Trophoblast cell (in vitro differentiated cells and primary cell): ENCODE measurements at regions not wholly inside any gene's neighbourhood (a gene's known extent, or its start where the extent isn't known, plus 50 kb on each side); places are given as distances from the start of the nearest gene placed in this dataset.

Source experiments
- DNase-seq, 2 donors: peaks; one replicate each; pipeline ENCODE4 v3.0.0-alpha.2; 2016
- H2AFZ ChIP-seq: 2 replicates; pipeline ENCODE4 v1.6.1; 2013; ENCODE audit warnings: low read length, moderate library complexity, mild to moderate bottlenecking; ENCODE audit not compliant: insufficient read depth, poor library complexity
- H2AK5ac ChIP-seq: 2 replicates; pipeline ENCODE4 v1.6.1; 2013; ENCODE audit warnings: mild to moderate bottlenecking, low read length
- H2BK120ac ChIP-seq: 2 replicates; pipeline ENCODE4 v1.6.1; 2013; ENCODE audit warnings: low read length, mild to moderate bottlenecking, moderate library complexity; ENCODE audit not compliant: insufficient read depth, poor library complexity
- H2BK12ac ChIP-seq: 2 replicates; pipeline ENCODE4 v1.6.1; 2013; ENCODE audit warnings: mild to moderate bottlenecking, low read length, moderate library complexity
- H2BK5ac ChIP-seq: 2 replicates; pipeline ENCODE4 v1.6.1; 2013; ENCODE audit warnings: low read length, low read depth, moderate library complexity, mild to moderate bottlenecking; ENCODE audit not compliant: poor library complexity
- H3K14ac ChIP-seq: 2 replicates; pipeline ENCODE4 v1.6.1; 2013; ENCODE audit warnings: mild to moderate bottlenecking, low read length
- H3K18ac ChIP-seq: 2 replicates; pipeline ENCODE4 v1.6.1; 2013; ENCODE audit warnings: mild to moderate bottlenecking, low read length
- H3K23ac ChIP-seq: 2 replicates; pipeline ENCODE4 v1.6.1; 2013; ENCODE audit warnings: low read length
- H3K27ac ChIP-seq: 2 replicates; pipeline ENCODE4 v1.5.1; 2013; ENCODE audit warnings: low read depth, mild to moderate bottlenecking, inconsistent platforms, low read length, moderate library complexity
- H3K27me3 ChIP-seq: 2 replicates; pipeline ENCODE4 v1.6.1; 2013; ENCODE audit warnings: inconsistent platforms, mild to moderate bottlenecking, low read length, moderate library complexity; ENCODE audit not compliant: insufficient read depth
- H3K36me3 ChIP-seq, 2 experiments: 1 replicate in 1 of 2; 2 replicates in 1 of 2; pipeline ENCODE4 v1.6.1; 2013; ENCODE audit warnings: low read length in 2 of 2, mild to moderate bottlenecking in 2 of 2, moderate library complexity in 1 of 2; ENCODE audit not compliant: insufficient read depth in 2 of 2, control insufficient read depth in 1 of 2
- H3K4ac ChIP-seq: 2 replicates; pipeline ENCODE4 v1.6.1; 2013; ENCODE audit warnings: low read depth, mild to moderate bottlenecking, low read length, moderate library complexity
- H3K4me1 ChIP-seq, 2 experiments: 1 replicate in 1 of 2; 2 replicates in 1 of 2; pipeline ENCODE4 v1.6.1; 2013; ENCODE audit warnings: low read length in 2 of 2, mild to moderate bottlenecking in 2 of 2, moderate library complexity in 1 of 2; ENCODE audit not compliant: insufficient read depth in 2 of 2, control insufficient read depth in 1 of 2
- H3K4me2 ChIP-seq: 2 replicates; pipeline ENCODE4 v1.6.1; 2013; ENCODE audit warnings: inconsistent platforms, mild to moderate bottlenecking, low read length, moderate library complexity
- H3K4me3 ChIP-seq: 2 replicates; pipeline ENCODE4 v1.5.1; 2013; ENCODE audit warnings: mild to moderate bottlenecking, low read depth, low read length, inconsistent platforms
- H3K79me1 ChIP-seq: one replicate; pipeline ENCODE4 v1.6.1; 2013; ENCODE audit warnings: low read length
- H3K79me2 ChIP-seq: 2 replicates; pipeline ENCODE4 v1.6.1; 2013; ENCODE audit warnings: low read length, mild to moderate bottlenecking; ENCODE audit not compliant: control insufficient read depth, insufficient read depth, poor library complexity
- H3K9ac ChIP-seq: 2 replicates; pipeline ENCODE4 v1.6.1; 2013; ENCODE audit warnings: mild to moderate bottlenecking, low read length
- H3K9me3 ChIP-seq: 2 replicates; pipeline ENCODE4 v1.6.1; 2013; ENCODE audit warnings: low read depth, mild to moderate bottlenecking, control low read depth, inconsistent platforms, low read length; ENCODE audit not compliant: insufficient read depth
- H4K12ac ChIP-seq: 2 replicates; pipeline ENCODE4 v1.6.1; 2013; ENCODE audit warnings: low read depth, mild to moderate bottlenecking, low read length, moderate library complexity
- H4K8ac ChIP-seq: 2 replicates; pipeline ENCODE4 v1.6.1; 2013; ENCODE audit warnings: low read depth, mild to moderate bottlenecking, low read length, moderate library complexity
- H4K91ac ChIP-seq: one replicate; pipeline ENCODE4 v1.6.1; 2013; ENCODE audit warnings: low read depth, mild to moderate bottlenecking, low read length, moderate library complexity
- WGBS: extraction: QIAGEN DNeasy Blood & Tissue Kit; methylation state at CpG from one replicate; pipeline ENCODE4 v1.1.7; 2013; ENCODE audit warnings: missing lambda C conversion rate; ENCODE audit not compliant: insufficient read length, insufficient coverage; ENCODE audit errors: extremely low coverage; 5-methylcytosine and 5-hydroxymethylcytosine counted together

DNA sequence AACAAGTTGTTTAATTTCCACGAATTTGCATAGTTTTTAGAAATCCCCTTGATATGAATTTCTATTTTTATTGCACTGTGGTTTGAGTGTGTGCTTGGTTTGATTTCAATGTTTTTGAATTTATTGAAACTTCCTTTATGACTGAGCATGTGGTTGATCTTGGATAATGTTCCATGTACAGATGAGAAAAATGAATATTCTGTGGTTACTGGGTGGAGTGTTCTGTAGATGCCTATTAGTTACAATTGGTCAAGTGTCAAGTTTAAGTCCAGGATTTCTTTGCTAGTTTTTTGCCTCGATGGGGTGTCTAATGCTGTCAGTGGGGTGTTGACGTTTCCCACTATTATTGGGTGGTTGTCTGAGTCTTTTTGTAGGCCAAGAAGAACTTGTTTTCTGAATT is 319.5 kb upstream of the ACTBL2 start:
- H3K79me1 ChIP-seq, result no peaks in the 10 kb centered on the region
- WGBS, result no CpG with 5 or more reads among the region's 3 CpGs
- no peak overlapping the region for H4K91ac ChIP-seq
- H3K14ac ChIP-seq, result no peak overlapping the region
- no peak overlapping the region for H3K23ac ChIP-seq
- no peaks in the 10 kb centered on the region for H3K79me2 ChIP-seq
- H2AFZ ChIP-seq, result no peak overlapping the region
- H2BK5ac ChIP-seq, result no peak overlapping the region
- H3K4me1 ChIP-seq, result peaks cover 0 to 2% of the 10 kb centered on the region in 2 experiments
- no peaks in the 10 kb centered on the region for H3K27me3 ChIP-seq
- H3K27ac ChIP-seq, result no peak overlapping the region
- no peak overlapping the region for H3K4ac ChIP-seq
- no peaks in the 10 kb centered on the region for H3K36me3 ChIP-seq
- H3K18ac ChIP-seq, result no peak overlapping the region
- no peak overlapping the region for H3K4me2 ChIP-seq
- no peak overlapping the region for H3K9ac ChIP-seq
- no peak overlapping the region for H2BK120ac ChIP-seq
- H3K9me3 ChIP-seq, result no peaks in the 10 kb centered on the region
- H2BK12ac ChIP-seq, result no peak overlapping the region
- DNase-seq, result no peak
- H4K8ac ChIP-seq, result no peak overlapping the region
- no peak overlapping the region for H3K4me3 ChIP-seq
- no peak overlapping the region for H2AK5ac ChIP-seq
- no peak overlapping the region for H4K12ac ChIP-seq

DNA sequence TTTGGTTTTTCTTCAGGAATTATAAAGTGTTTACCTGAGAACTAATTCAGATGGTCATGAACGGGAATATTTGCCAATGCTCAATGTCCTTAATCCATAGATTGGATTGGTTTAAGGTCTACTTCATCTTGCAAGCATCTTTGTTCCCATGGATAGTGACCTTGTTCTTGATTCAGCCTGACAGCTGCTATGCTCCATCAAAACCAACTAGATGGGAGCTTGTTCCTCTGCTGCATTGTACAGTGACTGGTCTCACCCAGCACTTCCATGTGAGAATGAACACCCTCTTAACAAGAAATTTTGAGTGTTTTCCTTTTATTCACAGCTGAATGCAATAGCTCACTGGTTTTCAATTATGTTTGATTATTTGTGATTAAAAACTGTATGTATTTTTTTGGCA is 312.6 kb upstream of the ACTBL2 start:
- Histone ChIP-seq H3K79me1 (no peaks in the 10 kb centered on the region), H3K4ac (no peak overlapping the region), H3K27me3 (no peaks in the 10 kb centered on the region), H4K12ac (no peak overlapping the region), H4K8ac (no peak overlapping the region), H3K9ac (no peak overlapping the region), H3K36me3 (no peaks in the 10 kb centered on the region), H3K79me2 (no peaks in the 10 kb centered on the region), H2BK5ac (no peak overlapping the region), H3K23ac (no peak overlapping the region), H2BK120ac (no peak overlapping the region), H2AFZ (no peak overlapping the region), H3K4me1 (peaks cover 0 to 2% of the 10 kb centered on the region in 2 experiments), H2AK5ac (no peak overlapping the region), H3K27ac (no peak overlapping the region), H3K18ac (no peak overlapping the region), H4K91ac (no peak overlapping the region), H3K9me3 (no peaks in the 10 kb centered on the region), H3K14ac (no peak overlapping the region), H3K4me2 (no peak overlapping the region), H2BK12ac (no peak overlapping the region), H3K4me3 (no peak overlapping the region)
- WGBS, result no CpG with 5 or more reads among the region's 1 CpG
- DNase-seq, result no peak

DNA sequence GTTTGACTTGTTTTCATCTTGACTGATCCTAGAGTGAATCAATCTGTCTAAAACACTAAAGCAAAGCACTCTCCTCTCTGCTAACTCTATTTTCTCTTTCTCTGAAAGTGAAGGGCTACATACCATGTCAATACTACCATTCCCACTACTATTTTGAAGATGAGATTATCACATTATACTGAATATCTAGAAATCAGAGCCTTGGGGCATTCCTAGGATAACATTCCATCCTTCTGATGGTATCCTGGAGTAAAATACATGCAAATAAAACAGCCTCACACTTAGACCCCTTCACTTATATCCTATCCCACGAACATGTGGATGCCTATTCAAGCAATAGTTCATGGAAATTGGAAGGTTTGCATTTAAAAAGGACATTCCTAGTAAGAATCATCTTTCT is 309.3 kb upstream of the ACTBL2 start:
- no peak overlapping the region for H3K4me3 ChIP-seq
- no peaks in the 10 kb centered on the region for H3K79me2 ChIP-seq
- H2BK12ac ChIP-seq, result no peak overlapping the region
- H4K8ac ChIP-seq, result no peak overlapping the region
- no peak overlapping the region for H3K27ac ChIP-seq
- H3K14ac ChIP-seq, result no peak overlapping the region
- H3K4ac ChIP-seq, result no peak overlapping the region
- no peak overlapping the region for H3K23ac ChIP-seq
- no peak overlapping the region for H3K4me2 ChIP-seq
- DNase-seq, result peak in 1 of 2 donors; percentile 60
- H4K91ac ChIP-seq, result no peak overlapping the region
- H3K9ac ChIP-seq, result no peak overlapping the region
- WGBS, result no CpG with 5 or more reads among the region's 1 CpG
- no peak overlapping the region for H2BK120ac ChIP-seq
- no peak overlapping the region for H3K18ac ChIP-seq
- no peaks in the 10 kb centered on the region for H3K4me1 ChIP-seq
- no peak overlapping the region for H2BK5ac ChIP-seq
- no peak overlapping the region for H2AK5ac ChIP-seq
- H4K12ac ChIP-seq, result no peak overlapping the region
- no peak overlapping the region for H2AFZ ChIP-seq
- H3K36me3 ChIP-seq, result no peaks in the 10 kb centered on the region
- H3K27me3 ChIP-seq, result no peaks in the 10 kb centered on the region
- H3K79me1 ChIP-seq, result no peaks in the 10 kb centered on the region
- no peaks in the 10 kb centered on the region for H3K9me3 ChIP-seq

DNA sequence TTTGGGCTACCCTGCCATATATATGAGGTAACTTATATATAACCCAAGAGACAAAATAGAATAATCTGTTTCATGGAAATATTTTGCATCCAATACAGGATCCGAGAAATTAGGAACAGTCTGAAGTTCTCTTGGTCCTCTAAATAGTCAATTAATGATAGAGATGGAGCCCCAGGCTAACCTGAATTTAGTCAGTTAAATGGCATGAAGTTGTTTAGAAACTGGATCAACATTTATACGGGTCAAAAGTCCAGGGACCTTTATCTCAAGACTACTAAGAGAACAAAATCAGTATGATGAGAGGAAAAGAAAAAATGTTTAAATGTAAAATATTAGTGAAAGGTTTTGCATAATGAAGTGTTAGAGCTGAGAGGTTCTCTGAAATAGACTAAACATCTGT is 303.3 kb upstream of the ACTBL2 start:
- no peak overlapping the region for H4K8ac ChIP-seq
- peaks cover 8% of the 10 kb centered on the region for H3K79me1 ChIP-seq
- H3K79me2 ChIP-seq, result no peaks in the 10 kb centered on the region
- H4K91ac ChIP-seq, result no peak overlapping the region
- WGBS, result no CpG with 5 or more reads among the region's 2 CpGs
- H2BK5ac ChIP-seq, result no peak overlapping the region
- H3K27me3 ChIP-seq, result no peaks in the 10 kb centered on the region
- H3K23ac ChIP-seq, result no peak overlapping the region
- no peak overlapping the region for H3K4ac ChIP-seq
- no peak overlapping the region for H3K27ac ChIP-seq
- no peak overlapping the region for H2AFZ ChIP-seq
- H3K4me1 ChIP-seq, result peaks cover 7 to 8% of the 10 kb centered on the region in 2 experiments
- H3K9me3 ChIP-seq, result no peaks in the 10 kb centered on the region
- no peak overlapping the region for H3K9ac ChIP-seq
- no peaks in the 10 kb centered on the region for H3K36me3 ChIP-seq
- H2BK12ac ChIP-seq, result no peak overlapping the region
- H3K18ac ChIP-seq, result no peak overlapping the region
- no peak overlapping the region for H3K4me2 ChIP-seq
- H3K4me3 ChIP-seq, result no peak overlapping the region
- DNase-seq, result peak; percentile 40 to 87
- H4K12ac ChIP-seq, result no peak overlapping the region
- no peak overlapping the region for H2AK5ac ChIP-seq
- H2BK120ac ChIP-seq, result no peak overlapping the region
- no peak overlapping the region for H3K14ac ChIP-seq
